Thyroid gland (tissue), 4 donors: ENCODE measurements at regions not wholly inside any gene's neighbourhood (a gene's known extent, or its start where the extent isn't known, plus 50 kb on each side); places are given as distances from the start of the nearest gene placed in this dataset.

Source experiments
- DNase-seq, 2 donors: peaks; one replicate each; pipeline ENCODE4 v3.0.0-alpha.2; 2019
- H3K27ac ChIP-seq, 3 donors: fragments of 200-600 bp; sonication (generic); 1 replicate in 2 of 3; 2 replicates in 1 of 3; pipeline ENCODE4 v1.5.1; 2016 to 2019; ENCODE audit warnings: mild to moderate bottlenecking in 1 of 3, moderate library complexity in 1 of 3
- H3K27me3 ChIP-seq: fragments of 200-600 bp; sonication (generic); one replicate; pipeline ENCODE4 v1.5.1; 2019
- H3K36me3 ChIP-seq, 2 donors: fragments of 200-600 bp; sonication (generic); one replicate each; pipeline ENCODE4 v1.5.1; 2016 to 2019
- H3K4me1 ChIP-seq, 2 donors: fragments of 200-600 bp; sonication (generic); one replicate each; pipeline ENCODE4 v1.5.1; 2017 to 2019
- H3K4me3 ChIP-seq, 3 donors: fragments of 200-600 bp; sonication (generic); replicated peaks in 1 of 3; 1 replicate in 2 of 3; 2 replicates in 1 of 3; pipeline ENCODE4 v1.5.1; 2016; ENCODE audit warnings: mild to moderate bottlenecking in 1 of 3
- H3K9me3 ChIP-seq: fragments of 200-600 bp; sonication (generic); one replicate; pipeline ENCODE4 v1.5.1; 2017
- POLR2A ChIP-seq, 2 donors: fragments of 450-650 bp; IDR thresholded peaks; one replicate each; pipeline ENCODE4 v1.6.1; 2017; ENCODE audit warnings: antibody characterized with exemption in 2 of 2, mild to moderate bottlenecking in 2 of 2, moderate library complexity in 1 of 2
- WGBS, 2 donors: methylation state at CpG; one replicate each; pipeline ENCODE4 v1.1.5; 2017; 5-methylcytosine and 5-hydroxymethylcytosine counted together
- intact Hi-C: fragments of 100-400 bp; cut with DNase I; formaldehyde crosslinking; loops from one replicate; pipeline ENCODE4 v1.15.1; 2023
- TF ChIP-seq, protein P1 (sequence below), 6 experiments: fragments of 200-600 bp in 3 of 6; fragments of 450-650 bp in 3 of 6; sonication (generic) in 3 of 6; IDR thresholded peaks; one replicate each; pipeline ENCODE4 v1.5.1; 2016 to 2019; ENCODE audit warnings: antibody characterized with exemption in 6 of 6, mild to moderate bottlenecking in 2 of 6, inconsistent platforms in 1 of 6, moderate library complexity in 1 of 6

DNA sequence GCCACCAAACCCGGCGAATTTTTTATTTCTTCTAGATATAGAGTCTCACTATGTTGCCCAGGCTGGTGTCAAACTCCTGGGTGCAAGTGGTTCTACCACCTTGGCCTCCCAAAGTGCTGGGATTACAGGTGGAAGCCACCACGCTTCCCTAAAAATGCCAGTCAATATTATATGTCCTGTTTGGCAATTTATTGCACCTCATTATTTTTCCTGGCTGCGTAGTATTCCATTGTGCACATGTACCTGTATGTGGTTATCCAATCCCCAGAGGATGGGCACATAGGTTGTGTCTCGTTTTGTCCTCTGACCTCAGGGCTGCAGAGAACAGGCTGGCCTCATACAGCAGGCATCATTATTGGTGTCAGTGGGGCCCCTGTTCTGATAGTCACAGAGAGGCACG is 181.7 kb downstream of the C9orf50 start:
- H3K27ac ChIP-seq = no peak overlapping the region
- no peaks in the 10 kb centered on the region for H3K9me3 ChIP-seq
- WGBS, 2 donors = 59% methylated on average over 6 of the region's 6 CpGs
- DNase-seq = no peak
- no peaks in the 10 kb centered on the region for H3K36me3 ChIP-seq
- no peak overlapping the region for H3K4me3 ChIP-seq
- no peaks in the 10 kb centered on the region for H3K27me3 ChIP-seq
- intact Hi-C loops = no loop called here
- peaks cover 23 to 38% of the 10 kb centered on the region in 2 donors for H3K4me1 ChIP-seq
- no peak for TF ChIP-seq POLR2A (IDR thresholded peaks at IDR 0.05)
- TF ChIP-seq, protein P1, sequence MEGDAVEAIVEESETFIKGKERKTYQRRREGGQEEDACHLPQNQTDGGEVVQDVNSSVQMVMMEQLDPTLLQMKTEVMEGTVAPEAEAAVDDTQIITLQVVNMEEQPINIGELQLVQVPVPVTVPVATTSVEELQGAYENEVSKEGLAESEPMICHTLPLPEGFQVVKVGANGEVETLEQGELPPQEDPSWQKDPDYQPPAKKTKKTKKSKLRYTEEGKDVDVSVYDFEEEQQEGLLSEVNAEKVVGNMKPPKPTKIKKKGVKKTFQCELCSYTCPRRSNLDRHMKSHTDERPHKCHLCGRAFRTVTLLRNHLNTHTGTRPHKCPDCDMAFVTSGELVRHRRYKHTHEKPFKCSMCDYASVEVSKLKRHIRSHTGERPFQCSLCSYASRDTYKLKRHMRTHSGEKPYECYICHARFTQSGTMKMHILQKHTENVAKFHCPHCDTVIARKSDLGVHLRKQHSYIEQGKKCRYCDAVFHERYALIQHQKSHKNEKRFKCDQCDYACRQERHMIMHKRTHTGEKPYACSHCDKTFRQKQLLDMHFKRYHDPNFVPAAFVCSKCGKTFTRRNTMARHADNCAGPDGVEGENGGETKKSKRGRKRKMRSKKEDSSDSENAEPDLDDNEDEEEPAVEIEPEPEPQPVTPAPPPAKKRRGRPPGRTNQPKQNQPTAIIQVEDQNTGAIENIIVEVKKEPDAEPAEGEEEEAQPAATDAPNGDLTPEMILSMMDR (IDR thresholded peaks at IDR 0.05) = no peak

DNA sequence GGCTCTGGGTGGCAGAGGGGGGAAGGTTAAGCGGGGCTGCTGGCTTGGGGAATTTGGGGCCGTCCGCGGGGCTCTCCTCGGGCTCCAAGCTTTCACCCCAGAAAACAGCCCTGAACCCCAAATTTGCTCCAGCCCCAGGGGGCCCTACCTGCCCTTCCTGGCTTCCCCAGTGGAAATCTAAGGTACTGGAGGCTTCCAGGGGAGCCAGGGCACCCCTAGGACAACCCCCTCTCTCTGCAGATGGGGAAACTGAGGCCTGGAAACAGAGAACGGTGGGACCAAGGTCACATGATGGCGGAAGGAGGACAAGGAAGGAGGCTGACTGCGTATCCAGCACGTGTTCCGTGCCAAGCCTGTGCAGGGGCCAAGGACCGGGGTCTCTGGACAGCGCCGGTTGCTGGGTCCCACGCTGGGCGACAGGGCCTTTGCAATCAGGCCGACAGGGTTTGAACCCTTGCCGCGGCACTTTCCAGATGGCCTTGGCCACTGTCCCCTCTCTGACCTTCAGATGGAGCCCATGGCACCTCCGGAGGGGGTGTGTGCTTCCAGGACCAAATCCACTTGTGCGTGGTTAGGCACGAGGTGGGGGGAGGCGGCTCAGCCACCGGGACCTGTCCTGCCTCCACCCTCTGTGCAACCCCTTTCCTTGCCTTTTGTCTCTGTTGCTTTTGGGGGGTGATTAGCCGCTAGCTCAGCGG is 183.1 kb downstream of the C9orf50 start:
- no peaks in the 10 kb centered on the region for H3K36me3 ChIP-seq
- H3K27ac ChIP-seq = peak overlapping the region; percentile 95 to 100 (median 95)
- no peaks in the 10 kb centered on the region for H3K9me3 ChIP-seq
- peak overlapping the region; percentile 5 to 49 (median 37) for H3K4me3 ChIP-seq
- TF ChIP-seq POLR2A (IDR thresholded peaks at IDR 0.05) = peak in 1 of 2 donors; percentile 39
- TF ChIP-seq, protein P1 (IDR thresholded peaks at IDR 0.05) = peak in 2 of 6 experiments; percentile 8
- DNase-seq = peak; percentile 72 to 86
- intact Hi-C loops = no loop called here
- peaks cover 22 to 45% of the 10 kb centered on the region in 2 donors for H3K4me1 ChIP-seq
- 17 to 25% methylated on average over 20 to 25 of the region's 25 CpGs for WGBS, 2 donors
- H3K27me3 ChIP-seq = no peaks in the 10 kb centered on the region

DNA sequence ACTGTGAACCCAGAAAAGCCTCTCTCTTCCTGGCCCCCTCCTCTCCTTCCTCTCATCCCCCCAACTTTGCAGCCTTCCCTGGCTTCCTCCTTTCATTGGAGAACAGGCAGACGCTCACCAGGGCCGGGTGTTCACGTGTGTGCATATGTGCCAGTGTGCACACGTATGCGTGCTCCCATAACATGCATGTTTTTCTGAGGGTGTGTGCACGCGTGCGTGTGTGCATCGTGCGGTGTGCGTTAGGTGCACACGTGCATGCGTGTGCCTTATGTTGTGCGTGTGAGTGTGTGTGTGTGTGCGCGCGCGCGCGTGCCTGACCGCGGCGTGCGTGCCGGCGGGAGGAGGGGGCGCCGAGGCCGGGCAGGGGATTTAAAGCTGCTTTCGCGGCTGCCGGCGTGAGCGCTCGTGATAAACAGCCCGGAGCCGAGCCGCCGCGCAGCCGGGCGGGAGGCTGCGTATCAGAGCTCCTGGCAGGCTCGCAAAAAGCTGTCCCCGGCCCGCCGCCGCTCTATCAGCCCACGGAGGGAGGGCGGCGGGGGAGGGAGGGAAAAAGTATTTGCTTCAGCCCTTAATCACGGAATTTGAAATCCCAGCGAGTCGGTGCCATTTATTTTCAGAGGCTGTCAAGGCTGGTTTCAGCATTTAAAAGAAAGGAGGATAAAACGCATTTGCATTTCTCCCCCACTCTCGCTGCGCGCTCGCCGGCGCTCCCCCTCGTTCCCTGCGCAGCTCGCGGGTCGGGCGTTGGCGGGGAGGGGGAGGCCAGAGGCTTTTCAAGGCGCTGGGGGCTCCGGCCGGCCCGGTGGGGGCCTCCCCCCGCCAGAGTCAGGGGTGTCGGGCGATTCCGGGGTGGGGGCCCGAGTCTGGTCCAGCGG is 183.9 kb downstream of the C9orf50 start:
- H3K27ac ChIP-seq = peak overlapping the region; percentile 95 to 100 (median 95)
- WGBS, 2 donors = 2 to 3% methylated on average over 61 to 72 of the region's 78 CpGs
- TF ChIP-seq, protein P1 (IDR thresholded peaks at IDR 0.05) = no peak
- peak in 1 of 2 donors; percentile 72 for TF ChIP-seq POLR2A (IDR thresholded peaks at IDR 0.05)
- intact Hi-C loops = no loop called here
- no peaks in the 10 kb centered on the region for H3K27me3 ChIP-seq
- peaks cover 26 to 50% of the 10 kb centered on the region in 2 donors for H3K4me1 ChIP-seq
- DNase-seq = peak; percentile 85 to 86
- H3K9me3 ChIP-seq = no peaks in the 10 kb centered on the region
- no peaks in the 10 kb centered on the region for H3K36me3 ChIP-seq
- H3K4me3 ChIP-seq = peak overlapping the region; percentile 5 to 49 (median 37)

DNA sequence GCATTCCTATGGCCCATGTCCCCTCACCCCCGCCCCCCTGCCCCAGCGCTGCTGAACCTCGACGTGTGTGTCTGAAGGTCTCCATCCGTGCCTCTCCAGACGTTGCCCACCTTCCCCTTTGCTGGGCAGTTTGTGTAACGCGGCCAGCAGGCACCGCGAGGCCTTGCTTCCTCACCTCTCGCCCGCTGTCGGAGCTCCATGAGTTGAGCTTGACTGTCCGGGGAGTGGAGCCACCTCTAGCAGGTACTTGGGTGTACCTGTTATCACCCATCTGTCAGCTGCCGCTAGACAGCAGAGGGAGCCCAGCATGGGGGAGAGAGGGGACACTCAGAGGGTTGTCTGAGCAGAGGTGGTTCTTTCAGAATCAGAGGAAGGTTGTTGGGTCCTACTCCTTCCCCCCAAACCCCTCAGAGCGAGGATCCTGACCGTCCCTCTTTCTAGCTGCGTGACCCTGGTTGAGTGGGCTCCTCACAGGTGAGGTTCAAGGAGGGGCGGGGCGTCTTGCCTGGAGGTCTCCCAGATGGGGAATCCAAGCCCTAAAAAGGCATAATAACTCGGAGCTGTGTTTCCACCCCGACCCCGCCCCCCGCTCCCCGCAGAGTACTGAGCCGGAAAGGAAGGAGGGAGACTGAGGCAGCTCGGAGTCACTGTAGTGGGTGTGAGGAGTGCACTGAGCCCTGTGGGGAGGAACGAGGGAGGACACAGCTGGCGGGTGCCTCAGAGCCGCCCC is 184.7 kb downstream of the C9orf50 start:
- intact Hi-C loops = no loop called here
- H3K4me1 ChIP-seq = peaks cover 34 to 59% of the 10 kb centered on the region in 2 donors
- no peak for TF ChIP-seq POLR2A (IDR thresholded peaks at IDR 0.05)
- TF ChIP-seq, protein P1 (IDR thresholded peaks at IDR 0.05) = no peak
- no peaks in the 10 kb centered on the region for H3K27me3 ChIP-seq
- no peaks in the 10 kb centered on the region for H3K36me3 ChIP-seq
- peak; percentile 50 to 53 for DNase-seq
- WGBS, 2 donors = 53 to 56% methylated on average over 29 to 30 of the region's 30 CpGs
- no peaks in the 10 kb centered on the region for H3K9me3 ChIP-seq
- H3K27ac ChIP-seq = peak overlapping the region; percentile 95 to 100 (median 95)
- H3K4me3 ChIP-seq = no peak overlapping the region
